GM19023 (cell line): ENCODE measurements at regions not wholly inside any gene's neighbourhood (a gene's known extent, or its start where the extent isn't known, plus 50 kb on each side); places are given as distances from the start of the nearest gene placed in this dataset.
"Not testable (repeated sequence)": the region's sequence is repeated elsewhere in the genome, so short reads cannot be mapped to it uniquely, and the experiment has no call there.

Experiments used
- ATAC-seq: cut with Tn5 transposase; IDR thresholded peaks from one replicate; pipeline ENCODE4 v1.9.1; 2021; ENCODE audit warnings: mild to moderate bottlenecking, moderate library complexity; ENCODE audit not compliant: unreplicated experiment

DNA sequence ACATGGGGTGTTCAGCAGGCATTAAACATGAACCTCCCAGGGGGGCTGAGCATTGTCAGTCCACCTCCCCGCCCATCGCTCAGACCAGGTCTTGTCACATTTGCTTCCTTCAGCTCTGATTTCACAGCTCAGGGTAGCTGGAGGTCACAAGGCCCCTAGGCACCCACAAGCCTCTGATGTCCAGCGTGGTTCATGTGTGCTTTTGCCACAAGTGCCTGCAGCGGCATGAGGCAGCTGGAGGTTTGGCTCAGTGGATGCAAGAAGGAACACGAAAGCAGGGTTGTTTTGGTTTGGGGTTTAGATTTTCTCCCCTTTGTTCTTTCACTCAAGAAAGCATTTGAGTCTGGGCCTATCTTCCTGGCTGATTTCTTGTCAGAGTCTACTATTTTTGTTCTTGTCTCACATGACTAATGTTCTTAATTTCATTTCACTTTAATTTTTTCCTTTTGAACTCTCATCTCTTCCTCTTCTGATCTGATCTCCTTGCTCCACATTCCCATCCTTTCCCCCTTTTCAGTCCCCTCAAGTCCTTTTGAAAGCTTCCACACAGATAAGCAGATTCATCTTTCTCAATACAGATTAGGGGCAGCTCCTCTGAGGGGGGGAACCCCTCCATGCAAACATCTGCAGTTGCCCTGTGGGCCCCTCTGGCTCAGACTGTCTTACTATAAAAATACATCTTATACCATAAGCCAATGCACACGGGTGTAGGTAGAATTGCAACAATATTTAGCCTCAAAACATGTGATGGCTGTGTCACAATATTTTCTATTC is 68.1 kb upstream of the CEP85L start:
- peak; percentile 62 for ATAC-seq

DNA sequence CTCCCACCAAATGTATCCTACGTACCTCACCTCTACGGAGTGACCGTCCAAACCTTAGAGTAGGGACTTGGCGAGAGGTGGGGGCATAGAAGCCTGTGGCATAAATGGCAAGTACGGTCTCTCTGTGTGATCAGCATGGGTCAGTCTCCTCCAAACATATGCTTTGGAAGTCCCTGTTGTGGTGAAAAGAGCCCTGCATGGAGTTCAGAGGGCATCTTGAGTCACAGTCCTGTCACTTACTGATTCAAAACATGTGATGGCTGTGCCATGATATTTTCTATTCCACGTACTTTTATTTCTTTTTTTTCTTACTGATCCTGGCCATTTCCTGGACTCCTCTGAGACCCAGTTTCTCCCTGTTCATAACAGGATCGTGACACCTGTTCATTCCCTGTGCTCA is 67.5 kb upstream of the CEP85L start:
- ATAC-seq = no peak

DNA sequence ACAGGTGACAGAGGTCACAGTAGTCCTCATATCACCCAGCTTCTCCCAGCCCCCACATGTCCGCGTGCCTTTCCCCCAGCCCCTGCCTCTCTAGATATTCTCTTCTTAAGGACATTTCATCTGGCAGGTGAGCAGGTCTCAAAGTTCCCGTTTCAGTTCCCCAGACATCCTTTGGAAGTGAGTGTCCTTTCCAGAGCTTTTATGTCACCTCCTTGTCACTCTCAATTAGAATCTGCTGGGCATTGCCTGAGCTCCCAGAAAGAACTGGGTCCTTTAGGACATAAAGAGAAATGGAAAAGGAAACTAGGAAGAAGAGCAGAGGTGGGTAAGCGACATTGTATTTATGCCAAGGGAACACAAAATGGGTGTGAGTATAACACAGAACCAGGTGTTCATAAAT is 66.9 kb upstream of the CEP85L start:
- no peak for ATAC-seq

DNA sequence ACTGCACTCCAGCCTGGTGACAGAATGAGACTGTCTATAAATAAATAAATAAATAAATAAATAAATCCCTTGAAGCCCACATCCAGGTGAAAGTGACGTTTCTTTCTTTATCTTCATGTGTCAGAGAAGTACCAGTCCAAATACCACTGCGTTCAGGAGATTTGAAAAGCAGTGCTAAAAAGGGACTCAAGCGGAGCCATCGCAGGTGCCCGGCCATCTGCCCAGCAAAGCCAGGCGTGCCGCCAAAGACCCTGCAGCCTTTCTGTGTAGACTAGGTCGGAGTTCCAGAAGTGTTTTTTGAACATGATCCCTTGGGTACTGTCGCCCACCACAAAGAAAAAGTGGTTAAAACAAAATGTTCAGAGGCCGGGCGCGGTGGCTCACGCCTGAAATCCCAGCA is 65.7 kb upstream of the CEP85L start:
- no peak for ATAC-seq

DNA sequence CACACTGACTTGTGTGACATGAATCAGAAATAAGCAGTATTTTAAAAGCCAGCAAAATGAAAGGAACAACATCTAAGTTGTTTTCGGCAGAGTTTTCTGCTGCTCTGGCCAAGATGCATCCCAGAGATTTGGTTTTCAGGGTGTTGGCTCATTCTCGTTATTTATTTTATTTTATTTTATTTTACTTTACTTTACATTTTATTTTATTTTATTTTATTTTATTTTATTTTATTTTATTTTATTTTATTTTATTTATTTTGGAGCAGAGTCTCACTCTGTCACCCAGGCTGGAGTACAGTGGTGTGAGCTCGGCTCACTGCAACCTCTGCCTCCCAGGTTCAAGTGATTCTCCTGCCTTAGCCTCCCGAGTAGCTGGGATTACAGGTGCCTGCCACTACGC is 64.5 kb upstream of the CEP85L start:
- not testable (repeated sequence) for ATAC-seq

DNA sequence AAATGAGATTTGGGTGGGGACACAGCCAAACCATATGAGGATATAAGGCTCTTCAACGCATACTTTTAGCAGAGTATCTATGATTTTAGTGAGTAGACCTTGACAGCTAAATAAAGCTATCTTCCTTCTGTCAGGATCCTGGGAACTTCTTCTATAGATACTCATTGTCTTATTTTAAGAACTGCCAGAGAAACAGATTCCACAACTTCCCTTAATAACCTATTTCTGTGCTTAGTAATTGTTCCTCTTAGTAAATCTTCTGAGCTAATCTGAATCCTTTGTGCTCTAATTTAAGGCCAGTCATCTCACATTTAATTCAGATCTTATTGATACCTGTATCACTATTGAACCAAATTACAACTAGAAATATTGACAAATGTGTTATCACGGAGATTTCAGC is 64.0 kb upstream of the CEP85L start:
- ATAC-seq = no peak

DNA sequence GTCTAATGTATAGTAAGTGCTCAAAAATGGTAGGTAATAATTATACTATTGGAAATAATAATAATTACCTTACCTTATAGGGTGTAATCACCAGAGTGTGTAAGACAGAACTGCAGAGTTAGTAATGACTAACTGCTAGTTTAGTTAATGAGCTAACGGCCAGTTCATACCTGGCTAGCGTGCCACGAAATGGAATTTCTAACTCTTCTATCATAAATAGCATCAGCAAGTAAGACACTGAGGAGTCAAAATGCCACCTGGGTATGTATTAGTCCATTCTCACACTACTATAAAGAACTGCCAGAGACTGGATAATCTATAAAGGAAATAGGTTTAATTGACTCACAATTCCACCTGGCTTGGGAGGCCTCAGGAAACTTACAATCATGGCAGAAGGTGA is 63.4 kb upstream of the CEP85L start:
- ATAC-seq = no peak

DNA sequence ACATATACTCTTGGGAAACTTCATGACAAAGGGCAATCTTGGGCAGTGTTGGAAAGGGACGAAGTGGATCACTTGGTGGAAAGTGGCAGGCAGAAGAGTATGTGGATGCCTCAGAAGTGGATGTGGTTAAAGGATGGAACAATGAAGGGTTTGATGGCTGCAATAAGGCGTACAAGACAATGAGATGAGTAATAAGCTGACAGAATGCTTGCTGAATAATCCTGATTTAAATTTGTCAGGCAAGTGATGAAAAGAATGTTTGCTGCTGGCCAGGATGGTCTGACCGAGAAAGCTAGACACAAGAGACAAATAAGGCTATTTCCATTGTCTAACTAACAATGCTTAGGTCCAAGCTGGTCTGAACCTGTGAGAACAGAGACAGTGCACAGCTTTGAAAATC is 61.6 kb upstream of the CEP85L start:
- ATAC-seq = no peak

DNA sequence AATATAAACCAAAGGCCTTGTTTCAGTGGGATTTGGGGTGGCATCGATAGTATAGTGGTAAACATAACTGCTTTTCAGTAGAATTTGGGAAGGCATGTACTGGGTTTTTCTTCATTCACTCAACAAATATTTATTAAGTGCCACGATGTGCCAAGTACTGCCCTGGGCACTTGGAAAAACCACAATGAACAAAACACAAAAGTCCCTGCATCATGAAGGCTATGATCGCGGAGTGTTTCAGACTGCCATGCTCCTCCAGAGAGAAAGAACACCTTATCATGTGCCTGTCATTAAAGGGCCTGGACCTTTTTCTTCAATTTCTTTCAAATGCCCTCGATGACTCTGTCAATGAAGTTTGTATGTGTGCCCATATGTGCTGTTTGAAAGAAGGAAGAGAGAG is 59.2 kb upstream of the CEP85L start:
- ATAC-seq = no peak

DNA sequence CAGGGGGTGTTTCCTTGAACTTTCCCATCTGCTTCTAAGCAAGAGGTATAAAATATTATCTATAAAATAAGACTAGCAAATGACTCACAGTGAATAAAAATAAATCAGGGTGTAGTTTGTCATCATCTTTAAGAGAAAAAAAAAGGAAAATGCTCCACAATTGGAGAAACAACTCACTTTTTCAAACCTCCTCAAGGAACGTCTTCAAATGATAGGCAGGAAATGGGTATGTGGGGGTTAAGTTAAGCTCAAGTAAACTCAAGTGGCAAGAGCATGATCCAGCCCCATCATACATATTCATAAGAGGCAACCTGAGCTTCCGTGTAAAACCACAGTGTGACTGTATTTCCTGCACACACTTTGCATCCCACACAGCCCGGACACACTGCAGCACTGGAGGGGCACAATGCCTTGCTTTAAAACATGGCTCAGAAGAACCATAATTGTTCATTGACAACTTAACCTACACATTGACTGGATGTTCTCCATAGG is 58.5 kb upstream of the CEP85L start:
- ATAC-seq = peak; percentile 89

DNA sequence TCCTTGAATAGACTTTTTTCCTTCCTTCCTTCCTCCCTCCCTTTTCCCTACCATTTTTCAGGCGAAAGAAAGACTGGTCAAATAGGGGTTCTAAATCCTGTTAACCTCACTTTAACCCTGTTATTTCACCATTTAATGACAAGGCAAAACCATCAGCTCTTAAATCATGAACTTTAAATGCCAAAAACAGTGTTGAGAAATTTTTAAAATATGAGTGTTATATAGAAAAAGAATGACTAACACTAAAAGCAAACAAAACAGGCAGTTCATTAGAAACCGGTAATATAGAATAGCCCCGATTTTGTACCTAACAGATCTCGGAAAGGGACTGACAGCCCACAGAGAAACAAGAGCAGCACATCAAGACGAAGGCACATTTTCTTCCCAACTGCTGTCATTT is 57.4 kb upstream of the CEP85L start:
- ATAC-seq = no peak

DNA sequence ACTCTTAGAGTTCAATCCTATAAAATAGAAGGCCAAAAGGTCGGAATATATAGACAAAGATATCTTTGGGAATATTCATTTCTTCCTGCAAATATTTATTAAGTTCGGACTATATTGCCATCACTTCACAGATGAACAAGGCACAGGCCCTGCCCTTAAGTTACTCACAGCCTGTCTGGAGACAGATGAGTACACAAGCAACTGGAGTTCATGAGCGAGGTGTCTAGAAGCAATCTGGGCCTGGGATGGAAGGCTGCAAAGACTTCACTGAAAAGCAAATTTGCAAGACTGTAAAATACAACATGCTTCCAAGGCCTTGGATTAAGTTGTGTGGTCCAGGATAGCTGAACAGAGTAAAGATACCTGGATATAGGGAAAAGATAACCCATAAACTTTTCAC is 56.7 kb upstream of the CEP85L start:
- no peak for ATAC-seq

DNA sequence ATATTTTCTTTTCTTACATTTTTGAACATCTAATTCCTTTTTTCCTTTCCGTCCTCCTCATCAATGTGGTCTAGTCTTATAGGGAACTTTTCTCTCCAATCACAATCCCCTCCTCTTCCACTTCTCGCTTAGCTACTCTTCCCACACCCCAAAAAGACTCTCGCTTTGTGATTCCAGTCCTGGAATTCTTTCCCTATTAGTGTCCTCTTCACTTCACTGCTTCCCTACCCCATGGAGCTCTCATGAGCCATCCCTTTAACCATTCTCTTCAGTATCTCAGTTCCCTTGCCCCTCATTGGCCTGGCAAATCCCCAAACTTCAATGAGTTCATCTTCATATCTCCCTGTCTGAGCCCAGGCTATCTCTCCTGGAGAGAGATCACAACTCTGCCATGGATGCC is 55.3 kb upstream of the CEP85L start:
- no peak for ATAC-seq

DNA sequence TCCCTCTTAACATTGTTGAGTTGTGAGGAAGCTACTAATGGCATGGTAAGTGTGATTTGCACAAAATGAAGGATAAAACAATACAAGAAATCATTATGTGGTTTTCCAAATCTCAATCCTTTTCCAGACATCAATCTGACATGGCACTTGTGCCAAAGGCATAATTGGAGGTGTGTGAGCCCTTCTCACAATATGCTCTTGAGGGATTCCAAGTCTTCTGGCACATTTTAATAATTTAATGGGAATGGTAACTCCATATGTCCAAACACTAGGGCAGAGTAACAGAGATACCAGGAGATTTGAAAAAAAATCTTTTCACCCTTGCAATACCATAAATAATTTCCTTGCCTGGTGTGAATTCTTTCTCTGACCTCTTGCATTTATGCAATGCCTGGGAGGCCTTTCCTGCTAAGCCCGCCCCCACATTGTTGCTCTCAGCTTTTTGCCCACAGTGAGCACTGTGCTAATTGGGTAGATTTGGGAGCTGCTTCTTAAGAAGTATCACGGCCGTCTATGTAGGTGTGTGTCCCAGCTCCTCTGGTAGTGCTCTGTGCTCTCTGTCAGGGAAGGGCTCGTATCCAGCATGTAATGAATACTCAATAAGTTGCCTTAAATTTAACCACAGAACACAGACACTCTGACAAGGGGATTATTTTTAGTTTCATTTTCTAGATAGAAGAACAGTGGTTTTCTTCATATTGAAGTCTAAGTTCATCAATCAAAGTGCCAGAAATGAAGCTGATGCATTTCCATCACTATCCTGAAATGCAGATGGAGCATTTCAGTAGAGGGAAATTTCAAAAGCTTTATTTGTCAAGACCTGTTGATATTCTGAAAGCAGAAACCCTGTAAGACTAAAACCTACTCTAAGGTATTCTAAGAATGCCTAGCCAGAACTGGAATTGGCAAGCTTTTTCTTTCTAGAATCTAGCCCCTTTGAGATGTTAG is 54.4 kb upstream of the CEP85L start:
- ATAC-seq = no peak

DNA sequence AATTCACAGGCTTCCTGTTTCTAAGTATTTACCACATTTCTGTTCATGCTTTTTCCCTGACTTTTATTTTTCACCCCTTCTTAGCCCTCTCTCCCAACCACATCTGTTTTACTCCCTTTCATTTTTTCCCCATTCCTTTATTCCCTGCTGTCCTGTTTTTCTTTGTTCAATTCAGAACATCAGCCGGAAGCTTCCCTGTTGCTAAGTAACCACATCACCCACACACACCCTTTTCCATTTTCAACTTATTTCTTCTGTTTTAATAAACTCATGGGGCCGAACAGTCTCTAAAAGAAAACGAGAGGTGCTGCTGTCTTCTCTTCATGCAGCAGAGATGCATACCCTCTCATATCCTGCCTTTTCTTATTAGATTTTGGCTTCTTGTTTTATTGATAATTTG is 53.5 kb upstream of the CEP85L start:
- ATAC-seq = no peak

DNA sequence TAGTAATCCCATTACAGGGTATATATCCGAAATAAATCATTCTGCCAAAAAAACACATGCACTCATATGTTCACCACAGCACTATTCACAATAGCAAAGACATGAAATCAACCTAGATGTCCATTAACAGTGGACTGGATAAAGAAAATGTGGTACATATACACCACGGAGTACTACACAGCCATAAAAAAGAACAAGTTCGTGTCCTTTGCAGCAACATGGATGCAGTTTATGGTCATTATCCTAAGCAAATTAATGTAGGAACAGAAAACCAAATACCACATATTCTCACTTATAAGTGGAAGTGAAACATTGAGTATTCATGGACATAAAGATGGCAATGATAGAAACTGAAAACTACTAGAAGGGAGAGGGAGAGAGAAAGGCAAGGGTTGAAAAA is 49.9 kb upstream of the CEP85L start:
- not testable (repeated sequence) for ATAC-seq
